ENCODE measurements at regions not wholly inside any gene's neighbourhood (a gene's known extent, or its start where the extent isn't known, plus 50 kb on each side); places are given as distances from the start of the nearest gene placed in this dataset.

DNA sequence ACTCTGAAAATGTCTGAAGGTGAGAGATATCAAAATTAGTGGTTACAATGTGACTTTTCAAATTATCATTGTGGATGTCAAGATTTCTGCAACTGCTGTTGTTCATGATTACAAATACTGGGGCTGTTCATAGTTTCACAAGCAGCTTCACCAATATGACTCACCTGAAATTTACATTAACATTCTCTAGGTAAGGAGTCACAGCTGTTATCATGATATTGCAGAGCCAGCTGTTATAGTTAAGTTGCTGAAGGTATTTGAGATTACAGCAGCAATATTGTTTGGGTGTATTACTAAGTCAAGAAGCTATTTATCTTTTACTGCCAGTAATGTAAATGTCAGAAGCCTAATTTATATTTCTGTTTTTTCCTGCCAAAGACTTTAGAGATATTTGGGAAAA lies 140.0 kb downstream of the MC4R start:
- Histone ChIP-seq H2BK5ac (ENCODE audit: low read length) (no peak overlapping the region), H3K79me1 (ENCODE audit: low read depth, low read length) (no peaks in the 10 kb centered on the region), H3K27ac (replicated peaks; ENCODE audit: low read length) (no peak overlapping the region)

DNA sequence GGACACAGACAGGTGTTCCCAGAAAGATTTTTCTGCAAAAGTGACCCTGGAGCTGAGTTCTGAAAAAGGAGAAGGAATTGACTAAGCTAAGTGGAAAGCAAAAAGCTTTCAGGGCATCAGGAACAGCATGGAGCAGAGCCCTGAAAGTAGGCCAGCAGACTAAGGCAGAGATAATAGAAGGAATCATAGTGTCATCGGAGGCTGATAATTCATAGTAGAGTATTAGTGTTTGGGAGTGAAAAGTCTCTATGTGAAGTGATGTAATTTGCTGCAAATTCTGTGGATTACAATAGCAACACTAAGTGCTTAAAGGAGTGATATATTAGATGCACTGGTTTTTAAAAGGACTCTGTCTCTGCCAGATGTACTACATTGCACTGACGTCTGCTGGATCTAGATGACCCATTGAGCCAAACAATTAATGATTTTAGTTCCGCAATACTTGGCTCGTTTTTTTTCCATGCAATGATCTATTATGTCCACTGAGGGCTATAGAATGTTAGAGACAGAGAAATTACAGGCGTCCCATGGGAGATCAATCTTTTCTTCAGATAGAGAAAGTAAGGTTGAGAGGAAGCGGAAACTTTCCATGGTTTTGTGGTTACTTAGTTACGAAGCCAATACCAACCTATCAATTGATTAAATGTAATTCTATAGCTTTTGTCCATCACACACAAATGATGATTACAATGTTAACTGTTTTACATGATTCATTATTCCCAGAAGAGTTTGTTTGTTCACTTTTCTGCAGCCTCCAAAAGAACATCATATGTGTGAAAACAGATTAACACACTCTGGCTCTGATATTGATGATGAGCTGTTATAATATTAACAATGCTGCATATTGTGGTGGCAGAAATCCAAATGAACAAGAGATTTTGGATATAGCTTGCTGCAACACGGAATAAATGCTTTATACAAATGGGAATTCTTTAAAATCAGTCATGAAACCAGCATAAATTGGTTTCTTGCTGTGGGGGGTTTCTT lies 143.7 kb downstream of the MC4R start:
- Histone ChIP-seq H3K18ac (ENCODE audit: low read length) (no peak overlapping the region), H2BK5ac (ENCODE audit: low read length) (no peak overlapping the region), H2AK5ac (ENCODE audit: low read depth, low read length) (no peak overlapping the region), H4K91ac (ENCODE audit: low read depth, low read length, poor library complexity) (no peak overlapping the region), H3K9me3 (replicated peaks in 1 of 2; ENCODE audit: control insufficient read depth in 2 of 2, insufficient read depth in 1 of 2, low read depth in 1 of 2, low read length in 2 of 2) (no peaks in the 10 kb centered on the region), H2AFZ (ENCODE audit: low read length) (no peak overlapping the region), H3K36me3 (replicated peaks in 1 of 2; ENCODE audit: control insufficient read depth in 2 of 2, insufficient read depth in 2 of 2, low read length in 2 of 2) (no peaks in the 10 kb centered on the region), H3K4me3 (ENCODE audit: low read length in 2 of 2) (no peak overlapping the region), H3K23ac (ENCODE audit: low read depth, low read length, poor library complexity) (no peak overlapping the region), H2BK120ac (ENCODE audit: low read depth, low read length) (no peak overlapping the region), H4K8ac (ENCODE audit: low read depth, low read length) (no peak overlapping the region), H2BK15ac (ENCODE audit: low read length) (no peak overlapping the region), H3K4me2 (ENCODE audit: insufficient read depth, low read length, poor library complexity, severe bottlenecking) (no peak overlapping the region), H3K27me3 (ENCODE audit: control insufficient read depth in 3 of 3, insufficient read depth in 3 of 3, low read depth in 1 of 3, low read length in 3 of 3) (no peaks in the 10 kb centered on the region), H3K9ac (ENCODE audit: low read depth, low read length, poor library complexity) (no peak overlapping the region), H3K27ac (replicated peaks; ENCODE audit: low read length) (no peak overlapping the region), H2BK12ac (ENCODE audit: low read length) (no peak overlapping the region), H3K4ac (ENCODE audit: low read length) (no peak overlapping the region), H3K4me1 (ENCODE audit: control insufficient read depth in 2 of 2, insufficient read depth in 1 of 2, low read depth in 1 of 2, low read length in 2 of 2) (no peaks in the 10 kb centered on the region), H3K14ac (ENCODE audit: low read length) (no peak overlapping the region), H3K79me1 (ENCODE audit: low read depth, low read length) (no peaks in the 10 kb centered on the region)
- no CpG with 5 or more reads among the region's 8 CpGs for WGBS, 2 donors (ENCODE audit: extremely low coverage in 2 of 2, insufficient read length in 2 of 2, insufficient replicate concordance in 1 of 2)
- no peak for DNase-seq (ENCODE audit: low spot score)

More for the DNA sequence above, 140.0 kb downstream of the MC4R start:
- no peak overlapping the region for H3K4me3 ChIP-seq (ENCODE audit: low read length in 2 of 2)
- H2BK120ac ChIP-seq (ENCODE audit: low read depth, low read length), result no peak overlapping the region
- H2AFZ ChIP-seq (ENCODE audit: low read length), result no peak overlapping the region
- no peaks in the 10 kb centered on the region for H3K36me3 ChIP-seq (replicated peaks in 1 of 2; ENCODE audit: control insufficient read depth in 2 of 2, insufficient read depth in 2 of 2, low read length in 2 of 2)
- H3K27me3 ChIP-seq (ENCODE audit: control insufficient read depth in 3 of 3, insufficient read depth in 3 of 3, low read depth in 1 of 3, low read length in 3 of 3), result no peaks in the 10 kb centered on the region
- no peak overlapping the region for H2AK5ac ChIP-seq (ENCODE audit: low read depth, low read length)
- H3K9ac ChIP-seq (ENCODE audit: low read depth, low read length, poor library complexity), result no peak overlapping the region
- H3K4me2 ChIP-seq (ENCODE audit: insufficient read depth, low read length, poor library complexity, severe bottlenecking), result no peak overlapping the region
- H4K8ac ChIP-seq (ENCODE audit: low read depth, low read length), result no peak overlapping the region
- H3K23ac ChIP-seq (ENCODE audit: low read depth, low read length, poor library complexity), result no peak overlapping the region
- H3K4me1 ChIP-seq (ENCODE audit: control insufficient read depth in 2 of 2, insufficient read depth in 1 of 2, low read depth in 1 of 2, low read length in 2 of 2), result peaks cover 0 to 1% of the 10 kb centered on the region in 2 donors
- H3K18ac ChIP-seq (ENCODE audit: low read length), result no peak overlapping the region
- H4K91ac ChIP-seq (ENCODE audit: low read depth, low read length, poor library complexity), result no peak overlapping the region
- no peak overlapping the region for H3K4ac ChIP-seq (ENCODE audit: low read length)
- no peak overlapping the region for H2BK15ac ChIP-seq (ENCODE audit: low read length)
- no peak for DNase-seq (ENCODE audit: low spot score)
- H3K14ac ChIP-seq (ENCODE audit: low read length), result no peak overlapping the region
- H3K9me3 ChIP-seq (replicated peaks in 1 of 2; ENCODE audit: control insufficient read depth in 2 of 2, insufficient read depth in 1 of 2, low read depth in 1 of 2, low read length in 2 of 2), result no peaks in the 10 kb centered on the region
- H2BK12ac ChIP-seq (ENCODE audit: low read length), result no peak overlapping the region

DNA sequence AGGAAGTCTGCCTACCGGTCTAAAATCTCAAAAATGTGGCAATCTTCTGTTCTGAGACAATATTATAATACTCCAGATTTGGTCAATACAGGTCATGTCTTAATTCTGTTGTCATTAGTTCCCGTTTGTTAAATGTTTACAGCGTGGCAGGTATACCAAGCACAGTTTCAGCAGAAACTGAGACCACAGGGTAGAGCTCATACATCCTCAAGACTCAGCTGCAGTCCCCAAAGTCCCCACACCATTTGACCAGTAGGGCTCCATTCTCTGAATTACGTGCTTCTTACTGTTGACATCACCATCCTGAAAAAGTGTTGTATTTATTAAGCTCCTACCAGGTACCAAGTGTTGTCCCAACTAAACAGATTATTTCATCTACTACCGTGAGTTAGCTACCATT lies 157.1 kb downstream of the MC4R start:
- Histone ChIP-seq H3K14ac (ENCODE audit: low read length) (no peak overlapping the region), H3K4me1 (ENCODE audit: control insufficient read depth in 2 of 2, insufficient read depth in 1 of 2, low read depth in 1 of 2, low read length in 2 of 2) (no peaks in the 10 kb centered on the region)
- DNase-seq (ENCODE audit: low spot score), result no peak

DNA sequence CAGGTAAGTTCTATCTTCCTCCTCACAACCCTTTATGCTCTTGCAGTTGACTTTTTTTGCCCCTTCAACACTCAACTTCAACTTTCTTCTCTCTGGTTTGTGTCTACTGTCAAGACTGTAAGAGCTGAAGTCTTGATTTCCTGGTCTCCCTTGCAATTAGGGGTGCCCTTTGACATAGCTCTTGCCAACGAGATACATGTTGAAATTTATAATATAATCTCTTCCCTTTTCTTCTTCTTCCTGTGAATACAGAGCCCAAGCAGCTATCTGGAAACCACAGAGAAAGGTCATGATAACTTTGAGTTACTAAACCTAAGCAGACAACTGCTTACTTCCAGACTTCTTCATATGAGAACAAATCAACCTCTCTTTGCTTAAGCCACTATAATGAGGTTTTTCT lies 163.5 kb downstream of the MC4R start:
- no peaks in the 10 kb centered on the region for H3K36me3 ChIP-seq (replicated peaks in 1 of 2; ENCODE audit: control insufficient read depth in 2 of 2, insufficient read depth in 2 of 2, low read length in 2 of 2)
- no peak overlapping the region for H4K8ac ChIP-seq (ENCODE audit: low read depth, low read length)
- no peaks in the 10 kb centered on the region for H3K4me1 ChIP-seq (ENCODE audit: control insufficient read depth in 2 of 2, insufficient read depth in 1 of 2, low read depth in 1 of 2, low read length in 2 of 2)
- no peak overlapping the region for H2AK5ac ChIP-seq (ENCODE audit: low read depth, low read length)
- no peak overlapping the region for H2BK120ac ChIP-seq (ENCODE audit: low read depth, low read length)
- no peak overlapping the region for H3K14ac ChIP-seq (ENCODE audit: low read length)
- no CpG with 5 or more reads among the region's 1 CpG for WGBS, 2 donors (ENCODE audit: extremely low coverage in 2 of 2, insufficient read length in 2 of 2, insufficient replicate concordance in 1 of 2)
- H3K18ac ChIP-seq (ENCODE audit: low read length), result no peak overlapping the region
- no peak overlapping the region for H3K23ac ChIP-seq (ENCODE audit: low read depth, low read length, poor library complexity)
- no peak overlapping the region for H4K91ac ChIP-seq (ENCODE audit: low read depth, low read length, poor library complexity)
- H3K27me3 ChIP-seq (ENCODE audit: control insufficient read depth in 3 of 3, insufficient read depth in 3 of 3, low read depth in 1 of 3, low read length in 3 of 3), result no peaks in the 10 kb centered on the region
- H3K4me2 ChIP-seq (ENCODE audit: insufficient read depth, low read length, poor library complexity, severe bottlenecking), result no peak overlapping the region
- no peak overlapping the region for H2AFZ ChIP-seq (ENCODE audit: low read length)
- no peak overlapping the region for H2BK12ac ChIP-seq (ENCODE audit: low read length)
- no peak overlapping the region for H3K4me3 ChIP-seq (ENCODE audit: low read length in 2 of 2)
- no peaks in the 10 kb centered on the region for H3K79me1 ChIP-seq (ENCODE audit: low read depth, low read length)
- no peak for DNase-seq (ENCODE audit: low spot score)
- no peak overlapping the region for H3K9ac ChIP-seq (ENCODE audit: low read depth, low read length, poor library complexity)
- H2BK5ac ChIP-seq (ENCODE audit: low read length), result no peak overlapping the region
- H3K4ac ChIP-seq (ENCODE audit: low read length), result no peak overlapping the region
- no peak overlapping the region for H3K27ac ChIP-seq (replicated peaks; ENCODE audit: low read length)
- H2BK15ac ChIP-seq (ENCODE audit: low read length), result no peak overlapping the region
- H3K9me3 ChIP-seq (replicated peaks in 1 of 2; ENCODE audit: control insufficient read depth in 2 of 2, insufficient read depth in 1 of 2, low read depth in 1 of 2, low read length in 2 of 2), result no peaks in the 10 kb centered on the region

More for the DNA sequence above, 157.1 kb downstream of the MC4R start:
- Histone ChIP-seq H2BK12ac (ENCODE audit: low read length) (no peak overlapping the region), H3K4me3 (ENCODE audit: low read length in 2 of 2) (no peak overlapping the region), H2BK120ac (ENCODE audit: low read depth, low read length) (no peak overlapping the region), H3K18ac (ENCODE audit: low read length) (no peak overlapping the region), H2BK15ac (ENCODE audit: low read length) (no peak overlapping the region), H2AK5ac (ENCODE audit: low read depth, low read length) (no peak overlapping the region), H3K36me3 (replicated peaks in 1 of 2; ENCODE audit: control insufficient read depth in 2 of 2, insufficient read depth in 2 of 2, low read length in 2 of 2) (no peaks in the 10 kb centered on the region), H4K8ac (ENCODE audit: low read depth, low read length) (no peak overlapping the region), H3K4me2 (ENCODE audit: insufficient read depth, low read length, poor library complexity, severe bottlenecking) (no peak overlapping the region), H3K4ac (ENCODE audit: low read length) (no peak overlapping the region), H3K79me1 (ENCODE audit: low read depth, low read length) (no peaks in the 10 kb centered on the region), H3K27me3 (ENCODE audit: control insufficient read depth in 3 of 3, insufficient read depth in 3 of 3, low read depth in 1 of 3, low read length in 3 of 3) (no peaks in the 10 kb centered on the region), H3K23ac (ENCODE audit: low read depth, low read length, poor library complexity) (no peak overlapping the region), H3K27ac (replicated peaks; ENCODE audit: low read length) (no peak overlapping the region), H3K9me3 (replicated peaks in 1 of 2; ENCODE audit: control insufficient read depth in 2 of 2, insufficient read depth in 1 of 2, low read depth in 1 of 2, low read length in 2 of 2) (no peaks in the 10 kb centered on the region), H2BK5ac (ENCODE audit: low read length) (no peak overlapping the region), H2AFZ (ENCODE audit: low read length) (no peak overlapping the region), H3K9ac (ENCODE audit: low read depth, low read length, poor library complexity) (no peak overlapping the region), H4K91ac (ENCODE audit: low read depth, low read length, poor library complexity) (no peak overlapping the region)
- no CpG with 5 or more reads among the region's 5 CpGs for WGBS, 2 donors (ENCODE audit: extremely low coverage in 2 of 2, insufficient read length in 2 of 2, insufficient replicate concordance in 1 of 2)

All from neuronal stem cell (in vitro differentiated cells).